OCI-LY7 (cell line): ENCODE measurements at regions not wholly inside any gene's neighbourhood (a gene's known extent, or its start where the extent isn't known, plus 50 kb on each side); places are given as distances from the start of the nearest gene placed in this dataset.

Experiments used
- EZH2phosphoT487 ChIP-seq: fragments of 200-600 bp; sonication (generic); IDR thresholded peaks from 2 replicates; pipeline ENCODE4 v1.6.1; 2018; ENCODE audit warnings: low read depth, borderline replicate concordance, mild to moderate bottlenecking, mixed run types, antibody characterized with exemption, low read length, moderate library complexity, mixed read lengths
- TF ChIP-seq, protein P1 (sequence below): fragments of 200-600 bp; sonication (generic); conservative IDR thresholded peaks from 2 replicates; pipeline ENCODE4 v1.5.1; 2014; ENCODE audit warnings: mild to moderate bottlenecking, antibody characterized with exemption, low read length, moderate library complexity, mixed read lengths

DNA sequence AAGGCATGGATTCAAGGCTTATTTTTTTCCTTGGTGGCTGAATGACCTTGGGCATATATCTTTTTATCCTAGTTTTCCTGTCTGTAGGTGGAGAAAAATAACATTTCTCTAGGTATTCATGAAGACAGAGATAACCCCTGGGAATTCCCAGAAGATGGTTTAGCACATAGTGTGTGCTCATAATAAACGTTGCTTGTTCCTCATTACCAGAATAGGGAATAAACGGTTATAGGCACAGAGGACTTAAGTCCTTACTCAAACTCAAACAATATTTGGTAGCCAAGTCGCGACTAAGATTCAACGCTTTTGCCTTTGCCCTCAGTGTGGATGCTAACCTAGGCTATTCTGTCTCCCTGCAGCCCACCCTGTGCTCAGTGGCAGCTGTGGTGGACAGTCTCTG is 51.6 kb upstream of the MITF start:
- TF ChIP-seq, protein P1, sequence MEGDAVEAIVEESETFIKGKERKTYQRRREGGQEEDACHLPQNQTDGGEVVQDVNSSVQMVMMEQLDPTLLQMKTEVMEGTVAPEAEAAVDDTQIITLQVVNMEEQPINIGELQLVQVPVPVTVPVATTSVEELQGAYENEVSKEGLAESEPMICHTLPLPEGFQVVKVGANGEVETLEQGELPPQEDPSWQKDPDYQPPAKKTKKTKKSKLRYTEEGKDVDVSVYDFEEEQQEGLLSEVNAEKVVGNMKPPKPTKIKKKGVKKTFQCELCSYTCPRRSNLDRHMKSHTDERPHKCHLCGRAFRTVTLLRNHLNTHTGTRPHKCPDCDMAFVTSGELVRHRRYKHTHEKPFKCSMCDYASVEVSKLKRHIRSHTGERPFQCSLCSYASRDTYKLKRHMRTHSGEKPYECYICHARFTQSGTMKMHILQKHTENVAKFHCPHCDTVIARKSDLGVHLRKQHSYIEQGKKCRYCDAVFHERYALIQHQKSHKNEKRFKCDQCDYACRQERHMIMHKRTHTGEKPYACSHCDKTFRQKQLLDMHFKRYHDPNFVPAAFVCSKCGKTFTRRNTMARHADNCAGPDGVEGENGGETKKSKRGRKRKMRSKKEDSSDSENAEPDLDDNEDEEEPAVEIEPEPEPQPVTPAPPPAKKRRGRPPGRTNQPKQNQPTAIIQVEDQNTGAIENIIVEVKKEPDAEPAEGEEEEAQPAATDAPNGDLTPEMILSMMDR: no peak
- no peak for TF ChIP-seq EZH2phosphoT487
